K562 (cell line): ENCODE measurements at regions not wholly inside any gene's neighbourhood (a gene's known extent, or its start where the extent isn't known, plus 50 kb on each side); places are given as distances from the start of the nearest gene placed in this dataset.

Source experiments
- ATAC-seq: fragments of 200-7000 bp; cut with Tn5 transposase; 3 replicates; pipeline ENCODE4 v1.9.1; 2020; ENCODE audit warnings: moderate library complexity
- BruUV-seq: library from RNA; stranded (reverse); fragments of 400-500 nt; replicated peaks from 2 replicates; lab custom pipeline; 2021; lab: Mats Ljungman, UMichigan
- CTCF ChIA-PET: fragments of 300-600 bp; formaldehyde crosslinking; extraction: SDS; loops from one replicate; lab custom pipeline; 2021; ENCODE audit warnings: low intra/inter-chr PET ratio; lab: Yijun Ruan, JAX
- POLR2A ChIA-PET: fragments of 300-600, 350-650 bp; sonication (Branson Sonifier 250); formaldehyde crosslinking; extraction: SDS; loops from one replicate; lab custom pipeline; 2021; ENCODE audit warnings: antibody characterized with exemption, inconsistent platforms; lab: Yijun Ruan, JAX
- DNase-seq, 4 experiments: peaks; one replicate each; pipeline versions ENCODE4 v3.0.0 to v3.0.0-alpha.2; 2011 to 2018; ENCODE audit warnings: low spot score in 3 of 4, mixed read lengths in 3 of 4; ENCODE audit errors: extremely low read depth in 1 of 4
- FAIRE-seq: peaks from 2 replicates; lab custom pipeline; 2011; peaks lifted over from hg19 to GRCh38; lab: Jason Lieb, UNC
- H2AFZ ChIP-seq: 2 replicates; pipeline ENCODE4 v1.6.0; 2011; ENCODE audit warnings: low read depth, low read length, control low read depth, inconsistent platforms
- H3K27ac ChIP-seq: fragments of 200-600 bp; 3 replicates; pipeline ENCODE4 v1.8.0; 2011; ENCODE audit warnings: low read depth, mild to moderate bottlenecking, control low read depth, inconsistent platforms, low read length, moderate library complexity, mixed read lengths; ENCODE audit errors: extremely low read depth
- H3K27me3 ChIP-seq, 2 experiments: fragments of 300-600 bp in 1 of 2; 2 replicates in 1 of 2; 3 replicates in 1 of 2; pipeline versions ENCODE4 v1.6.0 to v1.8.0; 2011; ENCODE audit warnings: inconsistent platforms in 2 of 2, low read length in 2 of 2, mild to moderate bottlenecking in 1 of 2, mixed read lengths in 1 of 2, moderate library complexity in 1 of 2; ENCODE audit not compliant: control insufficient read depth in 2 of 2, insufficient read depth in 2 of 2
- H3K36me3 ChIP-seq: fragments of 300-600 bp; 3 replicates; pipeline ENCODE4 v1.8.0; 2011; ENCODE audit warnings: mild to moderate bottlenecking, low read length, inconsistent platforms; ENCODE audit not compliant: control insufficient read depth, insufficient read depth
- H3K4me1 ChIP-seq, 2 experiments: fragments of 200-600 bp in 1 of 2; replicated peaks in 1 of 2; 2 replicates in 1 of 2; 3 replicates in 1 of 2; pipeline versions ENCODE4 v1.5.1 to v1.8.0; 2011; ENCODE audit warnings: inconsistent platforms in 2 of 2, low read length in 2 of 2, mild to moderate bottlenecking in 1 of 2, mixed read lengths in 1 of 2, moderate library complexity in 1 of 2; ENCODE audit not compliant: control insufficient read depth in 2 of 2, insufficient read depth in 2 of 2
- H3K4me2 ChIP-seq: 2 replicates; pipeline ENCODE4 v1.6.1; 2011; ENCODE audit warnings: low read length, control low read depth, inconsistent platforms, mixed read lengths; ENCODE audit not compliant: insufficient read depth
- H3K4me3 ChIP-seq: fragments of 200-600 bp; sonication (generic), shearing (Covaris generic); 2 replicates; pipeline ENCODE4 v1.5.1; 2016; ENCODE audit warnings: control low read depth, inconsistent platforms
- H3K79me2 ChIP-seq: fragments of 200-600 bp; 3 replicates; pipeline ENCODE4 v1.8.0; 2011; ENCODE audit warnings: low read length, inconsistent platforms; ENCODE audit not compliant: control insufficient read depth, insufficient read depth
- H3K9ac ChIP-seq, 2 experiments: 2 replicates each; pipeline versions ENCODE4 v1.6.0 to v1.6.1; 2011; ENCODE audit warnings: low read depth in 2 of 2, low read length in 2 of 2, control low read depth in 1 of 2, inconsistent platforms in 1 of 2, mild to moderate bottlenecking in 1 of 2, mixed read lengths in 1 of 2; ENCODE audit not compliant: insufficient read depth in 1 of 2
- H3K9me1 ChIP-seq: one replicate; pipeline ENCODE4 v1.6.0; 2011; ENCODE audit warnings: inconsistent platforms, mild to moderate bottlenecking, low read length, moderate library complexity; ENCODE audit not compliant: control insufficient read depth, insufficient read depth
- H3K9me3 ChIP-seq: replicated peaks from 2 replicates; pipeline ENCODE4 v1.5.1; 2011; ENCODE audit warnings: low read depth, low read length, inconsistent platforms; ENCODE audit not compliant: control insufficient read depth, insufficient read depth
- H4K20me1 ChIP-seq: replicated peaks from 2 replicates; pipeline ENCODE4 v1.6.1; 2011; ENCODE audit warnings: low read length, inconsistent platforms, mixed read lengths; ENCODE audit not compliant: control insufficient read depth, insufficient read depth
- HDAC1 ChIP-seq, 2 experiments: fragments of 450-650 bp; IDR thresholded peaks; 2 replicates each; pipeline ENCODE4 v1.6.1; 2016 to 2017; ENCODE audit warnings: inconsistent platforms in 1 of 2, mild to moderate bottlenecking in 1 of 2, moderate library complexity in 1 of 2
- HOXB6 ChIP-seq: fragments of 250-450 bp; sonication (Bioruptor Pico); IDR thresholded peaks from 2 replicates; pipeline ENCODE4 v1.5.1; 2022; ENCODE audit warnings: mild to moderate bottlenecking, borderline replicate concordance
- KDM4B ChIP-seq, 2 experiments: fragments of 450-650 bp in 1 of 2; sonication (generic) in 1 of 2; IDR thresholded peaks; 2 replicates each; pipeline ENCODE4 v1.6.1; 2016 to 2017; ENCODE audit warnings: borderline replicate concordance in 2 of 2, antibody characterized with exemption in 1 of 2, low read depth in 1 of 2, mild to moderate bottlenecking in 1 of 2
- L3MBTL2 ChIP-seq: fragments of 450-650 bp; IDR thresholded peaks from 2 replicates; pipeline ENCODE4 v1.6.1; 2016; ENCODE audit warnings: mild to moderate bottlenecking, moderate library complexity
- MCM7 ChIP-seq, 2 experiments: fragments of 450-650 bp; IDR thresholded peaks; 2 replicates each; pipeline ENCODE4 v1.6.1; 2016 to 2018
- PHB ChIP-seq: fragments of 250-450 bp; sonication (Bioruptor Pico); IDR thresholded peaks from 2 replicates; pipeline ENCODE4 v1.5.0; 2021
- RBM39 ChIP-seq: fragments of 200-400 bp; formaldehyde crosslinking; optimal IDR thresholded peaks from 2 replicates; pipeline ENCODE3; 2018; ENCODE audit warnings: low read depth, low read length
- SMAD2 ChIP-seq: fragments of 150-350 bp; IDR thresholded peaks from 2 replicates; pipeline ENCODE4 v1.6.1; 2014; ENCODE audit warnings: low read depth, mild to moderate bottlenecking, low read length
- ZKSCAN3 ChIP-seq: fragments of 250-450 bp; sonication (Bioruptor Pico); IDR thresholded peaks from 2 replicates; pipeline ENCODE4 v1.4.0; 2020
- ZNF830 ChIP-seq: fragments of 250-450 bp; sonication (Bioruptor Pico); IDR thresholded peaks from 2 replicates; pipeline ENCODE4 v1.5.0; 2021; ENCODE audit warnings: mild to moderate bottlenecking
- WGBS: fragments of 100-300 bp; shearing (Covaris generic); methylation state at CpG from one replicate; pipeline ENCODE4 v1.1.6; 2016; ENCODE audit warnings: low coverage, mixed read lengths; ENCODE audit not compliant: insufficient coverage; ENCODE audit errors: missing lambda C conversion rate; 5-methylcytosine and 5-hydroxymethylcytosine counted together
- in situ Hi-C: fragments of 300-500 bp; cut with MboI; formaldehyde crosslinking; loops from 4 replicates; pipeline ENCODE4 v1.15.0; 2018; ENCODE audit warnings: inconsistent platforms, mixed read lengths
- intact Hi-C: fragments of 100-400 bp; cut with micrococcal nuclease; formaldehyde crosslinking; loops from 2 replicates; pipeline ENCODE4 v1.14.2; 2022
- TF ChIP-seq, protein P1 (sequence below), 3 experiments: fragments of 200-800 bp in 1 of 3; sonication (Bioruptor generic) in 1 of 3; sonication (generic) in 1 of 3; formaldehyde crosslinking in 1 of 3; IDR thresholded peaks; 2 replicates each; pipeline versions ENCODE4 v1.6.1 to v1.8.0; 2016 to 2022; ENCODE audit warnings: mild to moderate bottlenecking in 2 of 3, missing compliant biosample characterization in 2 of 3, missing genetic modification characterization in 2 of 3, missing genetic modification reagents in 1 of 3

DNA sequence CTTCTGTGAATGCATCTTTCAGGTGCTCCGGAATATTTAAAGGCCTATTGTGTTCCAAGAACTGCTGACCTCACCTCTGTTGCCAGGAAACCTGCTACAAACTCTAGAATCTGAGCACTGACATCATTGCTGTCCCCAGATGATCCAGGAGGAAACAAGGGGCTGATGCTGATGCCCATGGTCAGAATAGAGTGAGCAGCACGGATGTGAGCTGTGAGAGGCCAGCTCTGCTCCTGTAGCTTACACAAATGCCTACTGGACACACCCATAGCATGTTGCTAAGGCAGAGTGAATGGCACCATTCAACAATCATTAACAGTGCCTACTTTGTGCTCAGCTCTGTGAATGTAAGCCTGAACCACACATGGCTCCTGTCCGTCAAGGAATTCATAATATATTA, 276.7 kb upstream of the API5 start:
- Histone ChIP-seq H2AFZ (no peak overlapping the region), H3K79me2 (no peaks in the 10 kb centered on the region), H4K20me1 (no peaks in the 10 kb centered on the region), H3K27me3 (no peaks in the 10 kb centered on the region), H3K36me3 (no peaks in the 10 kb centered on the region), H3K9me1 (no peaks in the 10 kb centered on the region), H3K4me3 (no peak overlapping the region), H3K4me2 (no peak overlapping the region), H3K27ac (no peak overlapping the region), H3K9ac (no peak overlapping the region), H3K9me3 (no peaks in the 10 kb centered on the region), H3K4me1 (no peaks in the 10 kb centered on the region)
- DNase-seq (no peak), FAIRE-seq (no peak), ATAC-seq (no peak)
- ChIA-PET POLR2A (no interaction called here), CTCF (no interaction called here)
- WGBS: 2% methylated on average over 3 of the region's 3 CpGs
- TF ChIP-seq ZNF830 (CRISPR knock-in tag): no peak
- no peak for TF ChIP-seq HDAC1 (IDR thresholded peaks at IDR 0.05)
- no peak for TF ChIP-seq SMAD2
- TF ChIP-seq, protein P1, sequence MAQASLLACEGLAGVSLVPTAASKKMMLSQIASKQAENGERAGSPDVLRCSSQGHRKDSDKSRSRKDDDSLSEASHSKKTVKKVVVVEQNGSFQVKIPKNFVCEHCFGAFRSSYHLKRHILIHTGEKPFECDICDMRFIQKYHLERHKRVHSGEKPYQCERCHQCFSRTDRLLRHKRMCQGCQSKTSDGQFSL (CRISPR knock-in tag; IDR thresholded peaks at IDR 0.05): no peak
- TF ChIP-seq, protein P1 (tag; IDR thresholded peaks at IDR 0.05): no peak
- no peak for TF ChIP-seq MCM7 (IDR thresholded peaks at IDR 0.05)
- TF ChIP-seq ZKSCAN3 (CRISPR knock-in tag): no peak
- no peak for TF ChIP-seq KDM4B (IDR thresholded peaks at IDR 0.05; ENCODE audit: borderline replicate concordance in 2 of 2, low read depth in 1 of 2)
- no peak for TF ChIP-seq HOXB6
- TF ChIP-seq L3MBTL2: no peak
- no peak for TF ChIP-seq PHB (CRISPR knock-in tag)
- TF ChIP-seq RBM39: no peak
- BruUV-seq: no TSS peak
- intact Hi-C loops (no loop called here), in situ Hi-C loops (no loop called here)
